ENCODE measurements at regions not wholly inside any gene's neighbourhood (a gene's known extent, or its start where the extent isn't known, plus 50 kb on each side); places are given as distances from the start of the nearest gene placed in this dataset.

DNA sequence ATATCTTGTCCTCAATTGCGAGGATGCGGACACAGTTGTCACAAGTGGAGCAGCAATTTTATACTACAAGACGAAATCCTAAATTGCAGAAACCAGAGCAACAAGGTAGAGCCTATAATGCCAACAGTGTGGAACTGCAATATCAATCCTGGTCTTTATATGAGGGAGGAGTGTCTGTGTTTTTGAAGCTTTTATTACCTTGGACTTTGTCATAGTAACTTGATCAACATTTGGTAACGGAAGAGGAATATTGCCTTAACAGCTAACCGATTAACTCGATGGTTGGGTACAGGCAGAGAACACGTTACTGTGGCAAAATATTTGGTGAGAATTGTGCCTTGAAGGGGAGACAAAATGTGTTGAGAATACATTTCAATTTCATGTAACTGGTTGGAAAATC lies 661.5 kb downstream of the FGF9 start:
- H2AFZ ChIP-seq (ENCODE audit: low read length) = no peak overlapping the region
- H3K4me2 ChIP-seq (ENCODE audit: low read length) = no peak overlapping the region
- no peaks in the 10 kb centered on the region for H3K4me1 ChIP-seq (ENCODE audit: insufficient read depth, low read length)
- H3K36me3 ChIP-seq (ENCODE audit: low read depth, low read length) = no peaks in the 10 kb centered on the region
- no peak overlapping the region for H3K27ac ChIP-seq (ENCODE audit: low read length)
- no peaks in the 10 kb centered on the region for H3K9me3 ChIP-seq (ENCODE audit: low read length)
- ChIA-PET CTCF (no interaction called here), POLR2A (ENCODE audit: unreplicated experiment) (no interaction called here)
- no peaks in the 10 kb centered on the region for H3F3A ChIP-seq (ENCODE audit: low read length, unreplicated experiment)
- BruUV-seq (replicated peaks) = no TSS peak
- ATAC-seq = no peak
- TF ChIP-seq EZH2phosphoT487 (IDR thresholded peaks at IDR 0.05; ENCODE audit: borderline replicate concordance, low read length) (no peak), EZH2 (IDR thresholded peaks at IDR 0.05; ENCODE audit: low read length, unreplicated experiment) (no peak)
- TF ChIP-seq, protein P1, sequence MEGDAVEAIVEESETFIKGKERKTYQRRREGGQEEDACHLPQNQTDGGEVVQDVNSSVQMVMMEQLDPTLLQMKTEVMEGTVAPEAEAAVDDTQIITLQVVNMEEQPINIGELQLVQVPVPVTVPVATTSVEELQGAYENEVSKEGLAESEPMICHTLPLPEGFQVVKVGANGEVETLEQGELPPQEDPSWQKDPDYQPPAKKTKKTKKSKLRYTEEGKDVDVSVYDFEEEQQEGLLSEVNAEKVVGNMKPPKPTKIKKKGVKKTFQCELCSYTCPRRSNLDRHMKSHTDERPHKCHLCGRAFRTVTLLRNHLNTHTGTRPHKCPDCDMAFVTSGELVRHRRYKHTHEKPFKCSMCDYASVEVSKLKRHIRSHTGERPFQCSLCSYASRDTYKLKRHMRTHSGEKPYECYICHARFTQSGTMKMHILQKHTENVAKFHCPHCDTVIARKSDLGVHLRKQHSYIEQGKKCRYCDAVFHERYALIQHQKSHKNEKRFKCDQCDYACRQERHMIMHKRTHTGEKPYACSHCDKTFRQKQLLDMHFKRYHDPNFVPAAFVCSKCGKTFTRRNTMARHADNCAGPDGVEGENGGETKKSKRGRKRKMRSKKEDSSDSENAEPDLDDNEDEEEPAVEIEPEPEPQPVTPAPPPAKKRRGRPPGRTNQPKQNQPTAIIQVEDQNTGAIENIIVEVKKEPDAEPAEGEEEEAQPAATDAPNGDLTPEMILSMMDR (conservative IDR thresholded peaks at IDR 0.05; ENCODE audit: low read depth, low read length) = no peak
- H3K9me2 ChIP-seq (replicated peaks; ENCODE audit: low read length) = no peaks in the 10 kb centered on the region
- intact Hi-C loops (cut with micrococcal nuclease) = no loop called here
- DNase-seq = no peak
- H3K4me3 ChIP-seq (ENCODE audit: low read length) = no peak overlapping the region
- no peaks in the 10 kb centered on the region for H3K79me2 ChIP-seq (ENCODE audit: low read length)
- no peak overlapping the region for H3K9ac ChIP-seq (ENCODE audit: low read length)
- no peaks in the 10 kb centered on the region for H4K20me1 ChIP-seq (ENCODE audit: low read length)
- no peaks in the 10 kb centered on the region for H3K27me3 ChIP-seq (ENCODE audit: low read length)

DNA sequence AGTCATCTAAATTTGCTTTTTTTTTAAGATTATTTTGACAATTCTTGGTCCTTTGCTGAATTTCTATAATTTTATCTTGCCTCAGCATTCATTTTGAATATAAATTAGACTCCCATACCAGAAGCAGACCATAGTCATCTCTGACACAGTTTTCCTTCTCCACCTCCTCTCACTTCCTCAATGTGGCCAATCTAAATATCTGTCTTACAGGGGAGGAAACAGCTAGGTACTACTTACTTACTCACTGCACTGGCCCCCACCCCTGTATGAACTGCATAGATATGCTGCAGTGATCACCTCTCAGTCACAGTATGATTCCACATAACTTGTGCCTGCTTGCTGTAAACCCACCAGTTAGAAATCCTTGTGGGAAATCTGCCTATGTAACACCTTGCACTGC lies 665.6 kb downstream of the FGF9 start:
- Histone ChIP-seq H3K4me3 (ENCODE audit: low read length) (no peak overlapping the region), H3K4me1 (ENCODE audit: insufficient read depth, low read length) (no peaks in the 10 kb centered on the region), H3K9me2 (replicated peaks; ENCODE audit: low read length) (no peaks in the 10 kb centered on the region), H3K36me3 (ENCODE audit: low read depth, low read length) (no peaks in the 10 kb centered on the region), H3K4me2 (ENCODE audit: low read length) (no peak overlapping the region), H2AFZ (ENCODE audit: low read length) (no peak overlapping the region), H3K9me3 (ENCODE audit: low read length) (no peaks in the 10 kb centered on the region), H3K9ac (ENCODE audit: low read length) (no peak overlapping the region), H3K27ac (ENCODE audit: low read length) (no peak overlapping the region), H4K20me1 (ENCODE audit: low read length) (no peaks in the 10 kb centered on the region), H3K79me2 (ENCODE audit: low read length) (no peaks in the 10 kb centered on the region), H3K27me3 (ENCODE audit: low read length) (no peaks in the 10 kb centered on the region), H3F3A (ENCODE audit: low read length, unreplicated experiment) (no peaks in the 10 kb centered on the region)
- ATAC-seq = no peak
- DNase-seq = no peak
- intact Hi-C loops (cut with micrococcal nuclease) = no loop called here
- POLR2A ChIA-PET (ENCODE audit: unreplicated experiment) = no interaction called here
- CTCF ChIA-PET = no interaction called here
- no TSS peak for BruUV-seq (replicated peaks)
- TF ChIP-seq EZH2 (IDR thresholded peaks at IDR 0.05; ENCODE audit: low read length, unreplicated experiment) (no peak), EZH2phosphoT487 (IDR thresholded peaks at IDR 0.05; ENCODE audit: borderline replicate concordance, low read length) (no peak)
- TF ChIP-seq, protein P1 (conservative IDR thresholded peaks at IDR 0.05; ENCODE audit: low read depth, low read length) = no peak

- Histone ChIP-seq H3K4me3 (ENCODE audit: low read length) (no peak overlapping the region), H4K20me1 (ENCODE audit: low read length) (no peaks in the 10 kb centered on the region), H3K36me3 (ENCODE audit: low read depth, low read length) (no peaks in the 10 kb centered on the region), H3K9ac (ENCODE audit: low read length) (no peak overlapping the region), H3K27ac (ENCODE audit: low read length) (no peak overlapping the region), H3K79me2 (ENCODE audit: low read length) (no peaks in the 10 kb centered on the region), H3K27me3 (ENCODE audit: low read length) (no peaks in the 10 kb centered on the region), H2AFZ (ENCODE audit: low read length) (no peak overlapping the region), H3K9me3 (ENCODE audit: low read length) (0 out of 2 replicates have a peak, but pooled peaks cover 3% of the 10 kb centered on the region), H3F3A (ENCODE audit: low read length, unreplicated experiment) (no peaks in the 10 kb centered on the region), H3K9me2 (replicated peaks; ENCODE audit: low read length) (no peaks in the 10 kb centered on the region), H3K4me2 (ENCODE audit: low read length) (no peak overlapping the region), H3K4me1 (ENCODE audit: insufficient read depth, low read length) (no peaks in the 10 kb centered on the region)
- TF ChIP-seq EZH2phosphoT487 (IDR thresholded peaks at IDR 0.05; ENCODE audit: borderline replicate concordance, low read length) (no peak), EZH2 (IDR thresholded peaks at IDR 0.05; ENCODE audit: low read length, unreplicated experiment) (no peak)
- TF ChIP-seq, protein P1 (conservative IDR thresholded peaks at IDR 0.05; ENCODE audit: low read depth, low read length) = no peak
- no peak for DNase-seq
- ChIA-PET POLR2A (ENCODE audit: unreplicated experiment) (no interaction called here), CTCF (no interaction called here)
- intact Hi-C loops (cut with micrococcal nuclease) = no loop called here
- no peak for ATAC-seq
- no TSS peak for BruUV-seq (replicated peaks)
These were observed 686.3 kb downstream of the FGF9 start for GRCh38 chr13:22357132-22357531.
